ENCODE measurements at regions not wholly inside any gene's neighbourhood (a gene's known extent, or its start where the extent isn't known, plus 50 kb on each side); places are given as distances from the start of the nearest gene placed in this dataset.

DNA sequence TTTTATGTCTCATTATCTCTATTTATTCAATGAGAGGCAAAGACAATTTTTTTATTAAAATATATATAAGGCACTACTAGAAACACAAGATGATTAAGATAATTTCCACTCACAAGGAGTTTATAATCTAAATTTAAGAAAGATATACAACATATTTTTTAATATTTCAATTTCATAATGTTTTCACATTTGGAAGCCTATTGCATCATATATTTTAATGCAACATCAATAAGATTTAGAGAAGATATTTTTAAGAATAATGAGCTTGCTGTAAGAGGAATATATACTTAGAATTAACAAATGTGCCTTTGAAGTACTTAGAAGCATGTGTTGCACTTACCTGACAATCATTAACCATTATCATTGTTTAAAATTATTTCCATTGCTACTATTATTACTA lies 597.7 kb upstream of the BTBD3 start:
- TF ChIP-seq CTCF (conservative IDR thresholded peaks at IDR 0.05; ENCODE audit: low read length) (no peak), EZH2phosphoT487 (IDR thresholded peaks at IDR 0.05; ENCODE audit: borderline replicate concordance, low read depth, low read length) (no peak)
- Histone ChIP-seq H3K9me3 (ENCODE audit: low read length) (no peaks in the 10 kb centered on the region), H3K4me1 (ENCODE audit: insufficient read depth, low read length, poor library complexity, severe bottlenecking) (no peaks in the 10 kb centered on the region), H3K27ac (ENCODE audit: low read depth, low read length, poor library complexity, severe bottlenecking) (no peak overlapping the region), H3K36me3 (ENCODE audit: insufficient read depth, low read length) (no peaks in the 10 kb centered on the region), H3K4me2 (ENCODE audit: low read length) (no peak overlapping the region), H3K79me2 (ENCODE audit: insufficient read depth, low read depth, low read length) (no peaks in the 10 kb centered on the region), H2AFZ (ENCODE audit: low read length) (no peak overlapping the region), H4K20me1 (ENCODE audit: insufficient read depth, low read length) (no peaks in the 10 kb centered on the region), H3K4me3 (ENCODE audit: low read depth, low read length, poor library complexity, severe bottlenecking) (no peak overlapping the region), H3K9me2 (ENCODE audit: insufficient read depth, low read length) (no peaks in the 10 kb centered on the region)
- CTCF ChIA-PET (ENCODE audit: unreplicated experiment) = no interaction called here
- intact Hi-C loops (cut with micrococcal nuclease; ENCODE audit: unreplicated experiment) = no loop called here
- BruUV-seq (replicated peaks) = no TSS peak
- no peak for DNase-seq (ENCODE audit: low spot score)
- POLR2A ChIA-PET = interaction anchor here (0.6 kb wide), 1 partner anchor 39 kb away, joined by 3 read pairs; no protein-coding TSS in a partner anchor

GRCh38 chr20:11323816-11324215 lies 593.9 kb upstream of the BTBD3 start:
- no peak overlapping the region for H3K27ac ChIP-seq (ENCODE audit: low read depth, low read length, poor library complexity, severe bottlenecking)
- TF ChIP-seq EZH2phosphoT487 (IDR thresholded peaks at IDR 0.05; ENCODE audit: borderline replicate concordance, low read depth, low read length) = no peak
- no peaks in the 10 kb centered on the region for H4K20me1 ChIP-seq (ENCODE audit: insufficient read depth, low read length)
- intact Hi-C loops (cut with micrococcal nuclease; ENCODE audit: unreplicated experiment) = no loop called here
- CTCF ChIA-PET (ENCODE audit: unreplicated experiment) = no interaction called here
- no peak overlapping the region for H2AFZ ChIP-seq (ENCODE audit: low read length)
- no peaks in the 10 kb centered on the region for H3K9me2 ChIP-seq (ENCODE audit: insufficient read depth, low read length)
- no TSS peak for BruUV-seq (replicated peaks)
- H3K79me2 ChIP-seq (ENCODE audit: insufficient read depth, low read depth, low read length) = no peaks in the 10 kb centered on the region
- no peak overlapping the region for H3K4me2 ChIP-seq (ENCODE audit: low read length)
- DNase-seq (ENCODE audit: low spot score) = no peak
- H3K4me1 ChIP-seq (ENCODE audit: insufficient read depth, low read length, poor library complexity, severe bottlenecking) = no peaks in the 10 kb centered on the region
- H3K4me3 ChIP-seq (ENCODE audit: low read depth, low read length, poor library complexity, severe bottlenecking) = no peak overlapping the region
- no peaks in the 10 kb centered on the region for H3K36me3 ChIP-seq (ENCODE audit: insufficient read depth, low read length)
- no peaks in the 10 kb centered on the region for H3K9me3 ChIP-seq (ENCODE audit: low read length)
- POLR2A ChIA-PET = no interaction called here

DNA sequence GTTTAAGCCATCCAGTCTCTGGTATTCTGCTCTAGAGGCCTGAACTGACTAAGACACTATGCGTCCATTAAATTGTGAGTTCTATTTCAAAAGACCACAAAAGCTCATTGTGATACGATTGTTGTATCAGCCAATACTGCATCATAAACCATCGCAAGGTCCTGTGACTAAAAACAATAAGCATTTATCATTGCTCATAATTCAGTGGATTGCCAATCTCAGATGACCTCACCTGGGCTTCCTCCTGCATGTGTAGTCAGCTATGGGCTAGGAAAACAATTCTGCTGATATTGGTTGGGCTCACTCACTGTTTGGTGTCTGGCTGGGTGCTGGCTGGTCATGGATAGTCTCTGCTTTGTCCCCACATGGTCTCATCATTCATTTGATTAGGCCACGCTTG lies 592.7 kb upstream of the BTBD3 start:
- Histone ChIP-seq H3K27ac (ENCODE audit: low read depth, low read length, poor library complexity, severe bottlenecking) (no peak overlapping the region), H3K4me3 (ENCODE audit: low read depth, low read length, poor library complexity, severe bottlenecking) (no peak overlapping the region), H3K9me2 (ENCODE audit: insufficient read depth, low read length) (no peaks in the 10 kb centered on the region), H4K20me1 (ENCODE audit: insufficient read depth, low read length) (no peaks in the 10 kb centered on the region), H3K9me3 (ENCODE audit: low read length) (no peaks in the 10 kb centered on the region), H3K4me2 (ENCODE audit: low read length) (no peak overlapping the region), H3K79me2 (ENCODE audit: insufficient read depth, low read depth, low read length) (no peaks in the 10 kb centered on the region), H3K4me1 (ENCODE audit: insufficient read depth, low read length, poor library complexity, severe bottlenecking) (no peaks in the 10 kb centered on the region), H2AFZ (ENCODE audit: low read length) (no peak overlapping the region), H3K36me3 (ENCODE audit: insufficient read depth, low read length) (no peaks in the 10 kb centered on the region)
- no peak for DNase-seq (ENCODE audit: low spot score)
- POLR2A ChIA-PET = no interaction called here
- CTCF ChIA-PET (ENCODE audit: unreplicated experiment) = no interaction called here
- no TSS peak for BruUV-seq (replicated peaks)
- TF ChIP-seq CTCF (conservative IDR thresholded peaks at IDR 0.05; ENCODE audit: low read length) (no peak), EZH2phosphoT487 (IDR thresholded peaks at IDR 0.05; ENCODE audit: borderline replicate concordance, low read depth, low read length) (no peak)
- intact Hi-C loops (cut with micrococcal nuclease; ENCODE audit: unreplicated experiment) = no loop called here
